ENCODE measurements at regions not wholly inside any gene's neighbourhood (a gene's known extent, or its start where the extent isn't known, plus 50 kb on each side); places are given as distances from the start of the nearest gene placed in this dataset.

GRCh38 chr14:65261946-65262345 is 150.6 kb upstream of the FUT8 start:
- TF ChIP-seq CTCF (IDR thresholded peaks at IDR 0.05; ENCODE audit: borderline replicate concordance, extremely low read depth, low read length, poor library complexity, severe bottlenecking) (no peak), EZH2 (IDR thresholded peaks at IDR 0.05; ENCODE audit: borderline replicate concordance, low read depth, low read length, severe bottlenecking) (no peak)
- no peak overlapping the region for H3K9ac ChIP-seq (ENCODE audit: low read depth, low read length)
- no peak overlapping the region for H2AFZ ChIP-seq (ENCODE audit: low read depth, low read length)
- no peak overlapping the region for H3K4me3 ChIP-seq (ENCODE audit: low read depth in 1 of 2, low read length in 2 of 2)
- H3K9me3 ChIP-seq (ENCODE audit: insufficient read depth, low read length, severe bottlenecking), result no peaks in the 10 kb centered on the region
- no peak overlapping the region for H3K4me2 ChIP-seq (ENCODE audit: insufficient read depth, low read length)
- ATAC-seq (ENCODE audit: insufficient read depth, low read depth) (no peak), DNase-seq (no peak)
- H3K4me1 ChIP-seq (ENCODE audit: insufficient read depth, low read length), result peaks cover 2% of the 10 kb centered on the region
- no peaks in the 10 kb centered on the region for H3K79me2 ChIP-seq (ENCODE audit: insufficient read depth, low read length)
- H3K27me3 ChIP-seq (ENCODE audit: insufficient read depth, low read length, poor library complexity), result no peaks in the 10 kb centered on the region
- H3K36me3 ChIP-seq (ENCODE audit: insufficient read depth, low read length), result no peaks in the 10 kb centered on the region
- H3K27ac ChIP-seq (ENCODE audit: low read length), result no peak overlapping the region
- no peaks in the 10 kb centered on the region for H4K20me1 ChIP-seq (ENCODE audit: insufficient read depth, low read length)

GRCh38 chr14:65263177-65263788 is 149.2 kb upstream of the FUT8 start:
- no peaks in the 10 kb centered on the region for H3K27me3 ChIP-seq (ENCODE audit: insufficient read depth, low read length, poor library complexity)
- no peaks in the 10 kb centered on the region for H4K20me1 ChIP-seq (ENCODE audit: insufficient read depth, low read length)
- no peak overlapping the region for H3K9ac ChIP-seq (ENCODE audit: low read depth, low read length)
- no peaks in the 10 kb centered on the region for H3K36me3 ChIP-seq (ENCODE audit: insufficient read depth, low read length)
- ATAC-seq (ENCODE audit: insufficient read depth, low read depth), result no peak
- H3K27ac ChIP-seq (ENCODE audit: low read length), result no peak overlapping the region
- H2AFZ ChIP-seq (ENCODE audit: low read depth, low read length), result no peak overlapping the region
- no peak for DNase-seq
- no peak for TF ChIP-seq CTCF (IDR thresholded peaks at IDR 0.05; ENCODE audit: borderline replicate concordance, extremely low read depth, low read length, poor library complexity, severe bottlenecking)
- TF ChIP-seq EZH2 (IDR thresholded peaks at IDR 0.05; ENCODE audit: borderline replicate concordance, low read depth, low read length, severe bottlenecking), result no peak
- H3K9me3 ChIP-seq (ENCODE audit: insufficient read depth, low read length, severe bottlenecking), result no peaks in the 10 kb centered on the region
- H3K79me2 ChIP-seq (ENCODE audit: insufficient read depth, low read length), result no peaks in the 10 kb centered on the region
- H3K4me2 ChIP-seq (ENCODE audit: insufficient read depth, low read length), result no peak overlapping the region
- no peak overlapping the region for H3K4me3 ChIP-seq (ENCODE audit: low read depth in 1 of 2, low read length in 2 of 2)
- H3K4me1 ChIP-seq (ENCODE audit: insufficient read depth, low read length), result no peaks in the 10 kb centered on the region

- Histone ChIP-seq H2AFZ (ENCODE audit: low read depth, low read length) (0 out of 2 replicates have a peak overlapping the region, but pooled peaks have one; percentile 13), H3K27ac (ENCODE audit: low read length) (no peak overlapping the region), H3K79me2 (ENCODE audit: insufficient read depth, low read length) (no peaks in the 10 kb centered on the region), H3K4me1 (ENCODE audit: insufficient read depth, low read length) (0 out of 2 replicates have a peak, but pooled peaks cover 2% of the 10 kb centered on the region), H3K9me3 (ENCODE audit: insufficient read depth, low read length, severe bottlenecking) (no peaks in the 10 kb centered on the region), H3K9ac (ENCODE audit: low read depth, low read length) (no peak overlapping the region), H4K20me1 (ENCODE audit: insufficient read depth, low read length) (no peaks in the 10 kb centered on the region), H3K4me3 (ENCODE audit: low read depth in 1 of 2, low read length in 2 of 2) (no peak overlapping the region), H3K27me3 (ENCODE audit: insufficient read depth, low read length, poor library complexity) (no peaks in the 10 kb centered on the region), H3K36me3 (ENCODE audit: insufficient read depth, low read length) (no peaks in the 10 kb centered on the region), H3K4me2 (ENCODE audit: insufficient read depth, low read length) (no peak overlapping the region)
- ATAC-seq (ENCODE audit: insufficient read depth, low read depth) (no peak), DNase-seq (no peak)
- TF ChIP-seq CTCF (IDR thresholded peaks at IDR 0.05; ENCODE audit: borderline replicate concordance, extremely low read depth, low read length, poor library complexity, severe bottlenecking), result no peak
- no peak for TF ChIP-seq EZH2 (IDR thresholded peaks at IDR 0.05; ENCODE audit: borderline replicate concordance, low read depth, low read length, severe bottlenecking)
Observed at GRCh38 chr14:65267856-65268255, 144.7 kb upstream of the FUT8 start.

Measured in DND-41 (cell line).